GM12873 (cell line): ENCODE measurements at regions not wholly inside any gene's neighbourhood (a gene's known extent, or its start where the extent isn't known, plus 50 kb on each side); places are given as distances from the start of the nearest gene placed in this dataset.

Experiments
- TF ChIP-seq, protein P1 (sequence below): IDR thresholded peaks from 2 replicates; pipeline ENCODE4 v1.5.1; 2012; ENCODE audit warnings: low read depth, mild to moderate bottlenecking, moderate library complexity, low read length, control low read depth; ENCODE audit not compliant: insufficient read depth; ENCODE audit errors: missing control alignments

DNA sequence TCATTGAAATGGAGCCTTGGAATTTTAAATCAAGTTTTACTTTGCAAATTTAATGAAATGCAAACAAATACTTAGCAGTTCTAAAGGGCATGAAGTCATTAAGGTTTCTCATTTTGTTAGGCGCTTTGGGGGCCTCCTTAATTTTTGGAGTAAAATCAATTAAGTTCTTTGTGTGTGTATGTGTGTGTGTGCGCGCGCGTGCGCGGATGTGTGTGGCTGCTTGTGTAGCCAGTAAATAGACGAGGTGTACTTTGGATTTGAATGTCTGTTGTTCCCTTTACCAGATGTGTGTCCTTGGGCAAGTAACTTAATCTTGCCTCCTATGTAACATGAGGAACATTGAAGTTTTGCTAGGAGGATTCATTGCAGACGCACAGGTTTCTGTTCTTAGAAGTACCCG lies 1051.4 kb upstream of the EEF2KMT start:
- TF ChIP-seq, protein P1, sequence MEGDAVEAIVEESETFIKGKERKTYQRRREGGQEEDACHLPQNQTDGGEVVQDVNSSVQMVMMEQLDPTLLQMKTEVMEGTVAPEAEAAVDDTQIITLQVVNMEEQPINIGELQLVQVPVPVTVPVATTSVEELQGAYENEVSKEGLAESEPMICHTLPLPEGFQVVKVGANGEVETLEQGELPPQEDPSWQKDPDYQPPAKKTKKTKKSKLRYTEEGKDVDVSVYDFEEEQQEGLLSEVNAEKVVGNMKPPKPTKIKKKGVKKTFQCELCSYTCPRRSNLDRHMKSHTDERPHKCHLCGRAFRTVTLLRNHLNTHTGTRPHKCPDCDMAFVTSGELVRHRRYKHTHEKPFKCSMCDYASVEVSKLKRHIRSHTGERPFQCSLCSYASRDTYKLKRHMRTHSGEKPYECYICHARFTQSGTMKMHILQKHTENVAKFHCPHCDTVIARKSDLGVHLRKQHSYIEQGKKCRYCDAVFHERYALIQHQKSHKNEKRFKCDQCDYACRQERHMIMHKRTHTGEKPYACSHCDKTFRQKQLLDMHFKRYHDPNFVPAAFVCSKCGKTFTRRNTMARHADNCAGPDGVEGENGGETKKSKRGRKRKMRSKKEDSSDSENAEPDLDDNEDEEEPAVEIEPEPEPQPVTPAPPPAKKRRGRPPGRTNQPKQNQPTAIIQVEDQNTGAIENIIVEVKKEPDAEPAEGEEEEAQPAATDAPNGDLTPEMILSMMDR: no peak

DNA sequence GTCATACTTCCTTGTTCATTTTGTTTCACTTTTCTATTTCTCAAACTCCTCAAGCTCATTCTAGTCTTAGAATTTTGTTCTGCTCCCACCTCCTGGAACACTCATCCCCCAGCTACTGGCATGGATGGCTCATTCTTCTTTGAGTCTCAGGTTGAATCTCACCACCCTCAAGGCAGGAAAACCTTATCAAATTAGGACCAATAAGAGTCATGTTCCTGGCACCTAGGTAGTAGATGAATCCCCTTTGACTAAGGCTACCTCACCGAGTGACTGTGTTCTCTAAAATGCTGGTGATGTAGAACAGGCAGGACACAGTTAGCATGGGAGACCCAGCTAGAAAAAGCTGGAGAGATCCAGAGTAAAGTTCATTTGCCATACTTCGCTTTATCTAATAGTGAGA lies 1050.8 kb upstream of the EEF2KMT start:
- TF ChIP-seq, protein P1: no peak

DNA sequence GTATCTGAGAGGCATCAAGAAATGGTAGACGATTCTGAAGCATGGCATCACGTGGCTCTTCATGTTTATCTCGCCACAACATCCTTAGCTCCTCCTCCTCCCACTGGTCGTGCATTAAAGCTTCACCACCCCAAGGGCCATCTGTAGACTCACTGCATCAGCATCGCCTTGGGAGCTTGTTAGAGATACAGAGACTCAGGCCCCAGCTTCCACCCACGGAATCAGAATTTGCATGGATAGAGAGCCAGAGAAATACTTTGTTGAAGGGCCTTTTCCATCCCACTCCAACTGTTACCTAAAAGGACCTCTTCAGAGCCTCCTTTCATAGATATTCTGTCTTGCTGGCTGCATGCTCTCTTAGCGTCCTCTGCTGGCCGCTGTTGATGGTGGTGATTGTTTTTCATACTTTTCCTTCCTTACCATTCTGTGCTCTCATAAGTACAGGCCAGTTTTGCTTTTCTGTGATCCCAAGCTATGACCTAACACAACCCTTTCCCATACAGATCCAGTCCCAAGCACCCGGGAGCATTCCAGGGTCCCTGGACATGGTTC lies 1049.4 kb upstream of the EEF2KMT start:
- TF ChIP-seq, protein P1: no peak

DNA sequence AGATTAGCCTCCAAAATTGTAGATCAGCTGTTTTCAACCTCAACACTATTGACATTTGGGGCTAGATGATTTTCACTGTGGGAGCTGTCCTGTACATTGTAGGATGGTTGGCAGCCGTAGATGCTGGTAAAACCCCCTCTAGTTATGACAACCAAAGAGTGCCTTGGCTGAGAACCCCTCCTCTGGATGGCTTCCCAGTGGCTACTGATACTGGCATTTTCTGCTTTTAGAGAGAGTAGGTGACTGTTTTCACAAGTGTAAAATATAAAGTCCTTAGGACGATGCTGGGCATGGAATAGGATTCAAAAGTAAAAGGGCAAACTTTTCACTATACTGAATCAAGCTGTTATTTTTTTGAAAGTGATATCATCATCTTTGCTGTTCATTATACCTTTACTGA lies 1048.8 kb upstream of the EEF2KMT start:
- TF ChIP-seq, protein P1: no peak

DNA sequence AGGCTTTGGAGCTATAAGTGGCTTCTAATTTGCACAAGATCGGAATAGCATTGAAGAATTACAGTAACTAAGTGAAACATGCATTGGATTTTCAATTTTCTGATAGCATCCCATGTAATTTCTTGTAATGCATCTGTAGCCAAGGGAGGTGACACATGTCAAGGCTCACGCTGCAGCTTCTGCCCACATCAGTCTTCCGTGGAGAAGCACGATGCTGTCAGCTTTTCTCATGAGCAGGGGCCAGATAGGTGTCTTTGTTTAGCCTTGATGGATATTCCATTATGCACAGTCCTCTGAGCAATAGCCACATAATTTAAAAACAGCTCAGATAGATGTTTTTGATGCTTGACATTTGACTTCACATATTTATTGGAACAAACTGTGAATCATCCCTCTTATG lies 1046.9 kb upstream of the EEF2KMT start:
- TF ChIP-seq, protein P1: no peak

DNA sequence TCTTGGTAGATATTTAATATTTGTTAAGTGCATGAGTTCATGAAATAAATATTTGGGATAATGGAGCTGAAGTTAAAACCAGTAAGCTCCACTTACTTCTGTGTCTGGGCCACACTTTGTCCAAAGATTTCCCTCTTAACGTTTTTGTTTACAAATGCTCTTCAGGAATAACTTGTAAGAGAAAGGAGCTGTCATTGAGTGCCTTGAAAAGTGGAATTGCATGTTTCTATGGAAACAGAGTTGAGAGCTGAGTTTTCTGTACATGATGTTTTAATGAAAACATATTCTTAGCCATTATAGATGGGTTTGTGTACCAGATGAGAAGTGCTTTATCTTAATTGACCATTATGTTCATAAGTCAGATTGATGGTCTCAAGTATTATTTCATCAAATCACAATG lies 1045.4 kb upstream of the EEF2KMT start:
- TF ChIP-seq, protein P1: no peak

DNA sequence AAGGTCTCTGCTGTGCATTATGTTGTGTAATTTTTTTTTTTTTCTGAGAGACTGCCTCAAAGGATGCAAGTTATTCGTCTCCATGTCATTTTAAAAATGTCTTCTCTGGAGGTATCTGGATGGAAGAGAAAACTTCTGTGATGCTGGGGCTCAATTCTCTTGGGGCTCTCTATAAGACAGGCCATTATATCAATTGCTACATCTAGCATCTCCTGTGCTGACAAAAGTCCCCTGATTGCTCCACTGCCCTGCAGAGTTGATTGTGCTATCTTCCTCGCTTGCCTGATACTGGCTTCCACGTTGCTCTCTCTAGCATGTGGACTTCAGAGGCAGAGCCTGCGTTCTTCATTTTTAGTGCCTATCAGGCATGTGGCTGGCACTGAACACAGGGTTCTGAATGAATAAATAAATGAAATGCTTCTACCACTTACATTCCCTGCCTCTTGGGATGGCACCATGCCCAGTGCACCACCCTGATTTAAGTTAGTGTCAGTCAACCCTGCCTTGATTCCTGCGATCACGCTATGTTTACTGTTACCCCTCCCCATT lies 1035.5 kb upstream of the EEF2KMT start:
- TF ChIP-seq, protein P1: no peak
